Spinal cord (tissue), 9 donors: ENCODE measurements at regions not wholly inside any gene's neighbourhood (a gene's known extent, or its start where the extent isn't known, plus 50 kb on each side); places are given as distances from the start of the nearest gene placed in this dataset.

Experiments
- DNase-seq, 6 donors: peaks; one replicate each; pipeline versions ENCODE4 v3.0.0 to v3.0.0-alpha.2; 2013 to 2015; ENCODE audit warnings: low spot score in 6 of 6, low read depth in 4 of 6
- H3K27ac ChIP-seq: one replicate; pipeline ENCODE4 v1.5.1; 2013; ENCODE audit warnings: low read depth, low read length, control low read depth
- H3K27me3 ChIP-seq: one replicate; pipeline ENCODE4 v1.6.1; 2013; ENCODE audit warnings: low read length; ENCODE audit not compliant: control insufficient read depth, insufficient read depth
- H3K36me3 ChIP-seq: one replicate; pipeline ENCODE4 v1.6.1; 2013; ENCODE audit warnings: low read length; ENCODE audit not compliant: control insufficient read depth, insufficient read depth
- H3K4me1 ChIP-seq: one replicate; pipeline ENCODE4 v1.6.1; 2013; ENCODE audit warnings: low read length; ENCODE audit not compliant: control insufficient read depth, insufficient read depth
- H3K4me3 ChIP-seq: one replicate; pipeline ENCODE4 v1.5.1; 2013; ENCODE audit warnings: low read depth, low read length, control low read depth
- H3K9me3 ChIP-seq: one replicate; pipeline ENCODE4 v1.6.1; 2013; ENCODE audit warnings: low read length; ENCODE audit not compliant: control insufficient read depth, insufficient read depth
- WGBS: methylation state at CpG from one replicate; pipeline ENCODE4 v1.1.5; 2013; ENCODE audit warnings: missing lambda C conversion rate; ENCODE audit not compliant: insufficient coverage; 5-methylcytosine and 5-hydroxymethylcytosine counted together
- donor health status: healthy.

DNA sequence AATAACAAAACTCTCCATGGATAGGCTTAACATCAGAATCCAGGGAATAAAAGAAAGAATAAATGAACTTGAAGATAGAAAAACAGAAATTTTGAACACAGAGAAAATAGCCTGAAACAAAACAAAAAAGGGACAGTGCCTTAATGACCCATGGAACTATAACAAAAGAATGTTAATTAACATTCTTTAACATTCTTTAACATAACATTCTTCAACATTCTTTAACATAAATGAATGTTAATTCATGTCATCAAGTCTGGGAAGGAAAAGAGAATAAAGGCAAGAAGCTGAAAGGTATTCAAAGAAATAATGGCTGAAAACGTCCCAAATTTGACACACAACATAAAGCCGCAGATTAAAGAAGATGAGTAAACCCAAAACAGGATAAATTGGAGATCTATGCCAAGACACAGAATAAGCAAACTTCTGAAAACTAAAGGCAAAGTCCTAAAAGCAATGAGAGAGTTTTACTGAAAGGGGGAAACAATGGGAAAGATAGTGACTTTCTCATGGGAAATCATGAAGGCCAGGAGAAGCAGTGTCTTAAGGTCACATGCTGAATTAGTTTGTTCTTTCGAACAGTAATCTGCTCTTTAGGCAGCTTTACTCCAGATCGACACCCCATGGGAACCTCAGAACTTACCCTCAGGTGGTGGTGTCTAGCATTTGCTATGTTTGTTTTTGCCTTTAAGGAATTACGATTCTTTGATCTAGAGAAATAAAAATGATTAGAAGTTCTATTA lies 483.0 kb downstream of the KDM4C start:
- H3K4me3 ChIP-seq: no peak overlapping the region
- H3K9me3 ChIP-seq: no peaks in the 10 kb centered on the region
- no peak for DNase-seq
- no peaks in the 10 kb centered on the region for H3K36me3 ChIP-seq
- no peaks in the 10 kb centered on the region for H3K4me1 ChIP-seq
- H3K27me3 ChIP-seq: no peaks in the 10 kb centered on the region
- no peak overlapping the region for H3K27ac ChIP-seq
- WGBS: no CpG with 5 or more reads among the region's 5 CpGs

DNA sequence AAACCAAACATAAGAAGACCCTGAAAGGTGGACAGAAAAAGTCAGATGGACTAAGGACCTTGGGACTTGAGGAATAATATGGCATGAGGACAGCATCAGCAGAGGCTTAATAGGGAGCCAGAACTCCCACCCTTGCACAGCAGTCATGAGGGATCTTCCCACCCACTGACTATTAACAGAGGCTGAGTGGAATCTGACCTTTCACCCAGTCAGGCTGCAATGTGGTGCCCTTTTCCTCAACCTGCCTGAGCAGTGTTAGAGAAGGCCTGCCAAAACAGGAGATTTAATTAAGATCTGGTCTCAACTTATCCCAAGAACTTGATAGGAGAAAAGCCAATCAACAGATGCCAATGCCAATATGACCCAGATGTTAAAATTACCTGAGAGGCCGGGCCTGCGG lies 481.9 kb downstream of the KDM4C start:
- Histone ChIP-seq H3K9me3 (no peaks in the 10 kb centered on the region), H3K27ac (no peak overlapping the region), H3K36me3 (no peaks in the 10 kb centered on the region), H3K27me3 (no peaks in the 10 kb centered on the region), H3K4me1 (no peaks in the 10 kb centered on the region), H3K4me3 (no peak overlapping the region)
- DNase-seq: no peak
- WGBS: no CpG with 5 or more reads among the region's 2 CpGs

DNA sequence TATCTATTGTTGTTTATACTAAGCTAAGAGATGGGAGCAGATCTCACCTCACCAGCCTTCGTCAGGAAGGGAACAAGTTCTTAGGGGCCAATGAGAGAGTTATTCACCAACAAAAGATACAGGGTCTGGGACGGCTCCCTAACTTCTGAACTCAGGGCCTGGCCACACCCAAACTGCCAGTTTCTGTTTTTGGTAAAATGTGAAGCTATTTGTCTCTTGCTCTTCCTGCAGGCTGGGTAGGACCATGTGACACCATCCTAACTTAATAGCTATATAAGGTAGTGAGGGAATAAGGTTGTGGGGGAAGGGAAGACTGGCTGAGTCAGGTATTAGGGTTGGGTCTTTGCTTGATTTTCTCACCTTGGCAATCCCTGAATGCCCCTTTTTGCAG lies 480.5 kb downstream of the KDM4C start:
- Histone ChIP-seq H3K27me3 (no peaks in the 10 kb centered on the region), H3K9me3 (no peaks in the 10 kb centered on the region), H3K27ac (no peak overlapping the region), H3K4me1 (no peaks in the 10 kb centered on the region), H3K4me3 (no peak overlapping the region), H3K36me3 (no peaks in the 10 kb centered on the region)
- no peak for DNase-seq
- WGBS: 100% methylated on average over 1 of the region's 2 CpGs

DNA sequence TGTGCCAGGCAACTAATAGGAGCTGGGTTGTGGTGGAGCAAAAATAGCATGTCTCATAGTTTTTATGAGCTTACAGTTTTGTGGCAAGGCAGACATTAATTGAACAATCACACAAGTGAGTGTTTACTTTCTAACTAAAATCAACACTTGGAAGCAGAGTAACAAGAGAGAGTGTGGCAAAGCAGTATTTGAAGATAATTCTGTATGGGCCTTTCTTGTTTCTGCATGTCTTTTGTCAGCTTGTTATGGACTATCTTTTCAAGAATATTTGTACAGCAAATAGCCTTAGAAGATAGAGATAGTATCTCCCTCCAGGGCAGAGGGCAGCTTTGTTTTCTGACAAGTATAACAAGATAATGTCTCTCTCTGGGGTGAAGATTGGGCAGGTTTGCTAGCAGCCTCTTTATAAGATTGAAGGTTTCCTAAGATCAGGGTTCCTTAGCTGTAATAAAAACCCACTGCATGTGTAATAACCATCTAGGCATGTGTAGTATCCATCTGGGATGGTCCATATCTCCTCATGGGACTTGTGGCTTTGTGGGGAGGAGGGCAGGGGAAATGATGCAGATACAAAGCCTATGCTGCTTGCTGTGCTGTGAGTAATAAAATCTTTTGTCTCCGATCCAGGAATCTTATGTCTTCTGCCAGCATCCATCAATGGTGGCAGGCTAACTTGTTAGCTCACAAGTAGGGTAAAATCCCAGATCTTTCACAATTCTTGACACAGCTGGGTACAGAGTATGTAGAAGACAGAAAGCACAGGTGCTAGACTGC lies 479.9 kb downstream of the KDM4C start:
- H3K4me1 ChIP-seq: no peaks in the 10 kb centered on the region
- H3K4me3 ChIP-seq: no peak overlapping the region
- H3K27ac ChIP-seq: no peak overlapping the region
- H3K27me3 ChIP-seq: no peaks in the 10 kb centered on the region
- 100% methylated on average over 1 of the region's 1 CpG for WGBS
- H3K36me3 ChIP-seq: no peaks in the 10 kb centered on the region
- no peaks in the 10 kb centered on the region for H3K9me3 ChIP-seq
- no peak for DNase-seq

DNA sequence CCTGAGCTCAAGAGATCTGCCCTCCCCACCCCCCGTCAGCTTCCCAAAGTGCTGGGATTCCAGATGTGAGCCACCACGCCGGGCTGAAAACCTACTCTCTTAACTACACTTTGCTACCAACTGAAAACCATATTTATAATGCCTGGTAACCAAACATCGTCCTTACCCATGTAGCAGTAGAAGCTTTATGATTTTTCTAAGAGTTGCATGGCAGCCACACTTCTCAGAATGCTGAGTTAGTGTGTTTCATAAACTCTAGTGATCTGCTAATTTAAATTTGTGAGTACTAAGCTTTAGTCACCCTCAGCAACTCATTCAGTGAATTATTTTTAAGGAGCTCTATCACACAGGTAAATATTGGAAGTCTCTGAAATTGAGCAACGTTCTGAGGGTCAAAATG lies 478.4 kb downstream of the KDM4C start:
- H3K9me3 ChIP-seq: no peaks in the 10 kb centered on the region
- no peaks in the 10 kb centered on the region for H3K36me3 ChIP-seq
- H3K27ac ChIP-seq: no peak overlapping the region
- WGBS: 83% methylated on average over 2 of the region's 5 CpGs
- H3K27me3 ChIP-seq: no peaks in the 10 kb centered on the region
- no peaks in the 10 kb centered on the region for H3K4me1 ChIP-seq
- H3K4me3 ChIP-seq: no peak overlapping the region
- DNase-seq: no peak

DNA sequence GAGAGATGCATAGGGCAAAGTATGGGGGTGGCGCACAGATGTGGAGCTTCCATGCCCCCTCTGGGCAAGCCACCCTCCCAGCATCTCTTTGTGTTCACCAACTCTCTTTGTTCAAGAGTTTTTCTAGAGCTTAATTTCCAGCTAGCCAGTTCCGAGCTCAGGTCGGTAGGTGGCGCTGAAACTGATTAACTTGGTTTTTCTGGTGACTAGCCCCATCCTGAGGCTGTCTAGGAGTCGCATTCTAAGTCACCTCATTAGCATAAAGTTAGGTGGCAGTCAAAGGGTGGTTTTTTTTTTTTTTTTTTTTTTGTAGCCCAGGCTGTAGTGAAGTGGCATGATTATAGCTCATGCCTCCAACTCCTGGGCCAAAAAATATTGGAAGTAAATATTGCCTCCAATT lies 476.4 kb downstream of the KDM4C start:
- Histone ChIP-seq H3K27ac (no peak overlapping the region), H3K4me3 (no peak overlapping the region), H3K4me1 (no peaks in the 10 kb centered on the region), H3K36me3 (no peaks in the 10 kb centered on the region), H3K9me3 (no peaks in the 10 kb centered on the region), H3K27me3 (no peaks in the 10 kb centered on the region)
- DNase-seq: no peak
- 42% methylated on average over 3 of the region's 5 CpGs for WGBS

DNA sequence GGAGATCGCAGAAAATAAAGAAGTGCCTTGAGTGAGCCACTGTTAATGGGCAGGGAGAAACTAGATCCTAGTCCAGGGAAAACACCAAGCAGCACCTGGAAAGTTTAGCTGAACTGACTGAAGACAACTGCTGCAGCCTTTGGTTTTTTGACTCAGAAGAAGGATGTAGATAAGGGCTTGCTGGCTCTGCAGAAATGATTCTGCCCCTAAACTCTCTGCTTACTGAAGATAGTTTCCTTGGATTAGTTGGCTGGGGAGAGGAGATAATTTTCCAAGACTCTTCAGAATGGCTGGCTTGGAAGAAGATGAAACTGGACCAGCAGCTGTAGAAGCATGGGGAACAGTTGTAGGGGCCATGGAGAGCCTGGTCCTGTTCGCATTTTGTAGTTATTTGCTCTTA lies 471.8 kb downstream of the KDM4C start:
- 97% methylated on average over 2 of the region's 2 CpGs for WGBS

DNA sequence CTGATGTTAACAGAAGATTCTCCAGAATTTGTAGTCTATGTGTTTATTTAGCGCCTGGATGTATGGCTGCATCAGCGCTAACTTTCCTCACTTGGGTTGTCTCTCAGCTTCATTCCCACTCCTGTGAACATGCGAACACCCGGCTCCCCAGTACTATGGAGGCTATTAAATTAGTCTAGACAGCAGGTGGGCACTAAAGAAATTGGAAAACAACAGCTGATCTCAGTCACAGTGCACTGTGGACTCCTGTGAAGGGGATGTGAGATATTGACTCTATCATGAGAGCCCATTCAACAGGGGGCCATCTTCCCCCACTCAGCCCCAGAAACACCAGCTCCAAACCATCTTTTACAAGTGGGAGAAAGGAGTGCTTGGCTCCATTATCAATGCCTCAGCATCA lies 471.0 kb downstream of the KDM4C start:
- H3K4me3 ChIP-seq: no peak overlapping the region
- H3K36me3 ChIP-seq: no peaks in the 10 kb centered on the region
- H3K27ac ChIP-seq: no peak overlapping the region
- WGBS: no CpG with 5 or more reads among the region's 4 CpGs
- peak in 1 of 6 donors; percentile 82 for DNase-seq
- no peaks in the 10 kb centered on the region for H3K4me1 ChIP-seq
- no peaks in the 10 kb centered on the region for H3K27me3 ChIP-seq
- no peaks in the 10 kb centered on the region for H3K9me3 ChIP-seq

More for the DNA sequence above, 471.8 kb downstream of the KDM4C start:
- no peak overlapping the region for H3K4me3 ChIP-seq
- no peaks in the 10 kb centered on the region for H3K36me3 ChIP-seq
- no peaks in the 10 kb centered on the region for H3K4me1 ChIP-seq
- DNase-seq: no peak
- no peaks in the 10 kb centered on the region for H3K9me3 ChIP-seq
- H3K27me3 ChIP-seq: no peaks in the 10 kb centered on the region
- no peak overlapping the region for H3K27ac ChIP-seq

DNA sequence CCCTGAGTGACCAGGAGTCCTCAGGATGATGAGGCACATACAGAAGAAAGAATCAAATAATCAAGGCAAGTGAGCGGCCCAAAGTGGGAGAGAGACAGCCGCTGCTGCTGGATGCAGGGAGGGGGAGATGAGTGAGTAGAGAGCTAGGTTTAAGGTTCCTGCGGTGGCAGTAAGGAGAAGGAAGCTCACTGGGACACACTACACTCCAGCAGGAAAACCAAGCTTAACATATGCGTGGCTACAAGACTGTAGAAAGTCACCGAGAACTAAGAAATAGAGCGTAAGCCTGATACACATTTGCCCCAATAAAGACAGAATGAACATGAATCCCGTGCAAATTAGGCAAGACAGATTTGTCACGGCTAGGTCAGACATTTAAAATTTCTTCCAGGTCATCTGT lies 470.2 kb downstream of the KDM4C start:
- H3K4me3 ChIP-seq: no peak overlapping the region
- H3K9me3 ChIP-seq: no peaks in the 10 kb centered on the region
- no peaks in the 10 kb centered on the region for H3K27me3 ChIP-seq
- 64% methylated on average over 6 of the region's 8 CpGs for WGBS
- H3K36me3 ChIP-seq: no peaks in the 10 kb centered on the region
- H3K4me1 ChIP-seq: no peaks in the 10 kb centered on the region
- DNase-seq: peak in 1 of 6 donors; percentile 55
- no peak overlapping the region for H3K27ac ChIP-seq
